GM19328 (cell line): ENCODE measurements at regions not wholly inside any gene's neighbourhood (a gene's known extent, or its start where the extent isn't known, plus 50 kb on each side); places are given as distances from the start of the nearest gene placed in this dataset.
A peak's percentile ranks its signal among the peaks of the same experiment; 100 is the strongest.

ENCODE experiments used
- ATAC-seq: cut with Tn5 transposase; IDR thresholded peaks from one replicate; pipeline ENCODE4 v1.9.1; 2021; ENCODE audit warnings: mild to moderate bottlenecking, moderate library complexity; ENCODE audit not compliant: unreplicated experiment

DNA sequence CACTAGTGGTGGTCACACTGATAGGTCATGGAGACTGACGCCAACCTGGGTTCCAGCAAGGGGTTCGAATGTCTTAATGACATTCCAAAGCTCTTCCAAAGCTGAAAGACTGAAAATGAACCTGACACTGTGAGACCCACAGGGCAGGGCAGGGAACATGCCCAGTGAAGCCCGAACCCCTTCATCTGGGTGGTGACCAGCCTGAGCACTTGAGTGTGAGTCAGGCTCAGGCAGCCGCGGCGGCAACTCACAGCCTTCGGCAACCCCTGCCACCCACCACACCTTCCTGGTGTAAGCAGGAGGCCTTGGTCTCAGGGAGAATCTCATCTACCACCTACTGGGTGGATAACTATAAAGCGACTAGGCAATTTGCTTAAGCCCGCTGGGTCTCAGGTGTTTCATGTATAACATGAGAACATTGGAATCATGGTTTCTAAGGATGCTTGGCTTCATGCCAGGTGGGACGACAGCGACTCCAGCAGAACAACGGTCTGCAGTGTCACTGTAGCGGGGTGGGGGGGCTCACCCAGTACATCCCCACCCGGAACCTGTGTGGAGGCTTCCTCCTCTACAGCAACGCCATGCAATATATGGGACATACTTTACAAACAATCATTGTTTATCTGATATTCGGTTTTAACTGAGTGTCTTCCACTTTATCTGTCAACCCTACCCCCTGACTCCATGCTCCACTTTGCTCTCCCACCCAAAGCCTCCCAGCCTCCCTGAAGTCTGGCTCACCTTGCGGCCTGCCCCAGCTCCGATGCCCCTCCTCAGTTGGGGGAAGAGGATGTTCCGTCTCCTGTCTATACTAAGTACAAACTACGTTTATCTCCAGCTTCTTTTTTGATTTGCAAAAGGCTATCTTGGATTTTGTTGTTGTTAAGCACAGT lies 125.0 kb upstream of the MEF2A start:
- ATAC-seq: no peak

DNA sequence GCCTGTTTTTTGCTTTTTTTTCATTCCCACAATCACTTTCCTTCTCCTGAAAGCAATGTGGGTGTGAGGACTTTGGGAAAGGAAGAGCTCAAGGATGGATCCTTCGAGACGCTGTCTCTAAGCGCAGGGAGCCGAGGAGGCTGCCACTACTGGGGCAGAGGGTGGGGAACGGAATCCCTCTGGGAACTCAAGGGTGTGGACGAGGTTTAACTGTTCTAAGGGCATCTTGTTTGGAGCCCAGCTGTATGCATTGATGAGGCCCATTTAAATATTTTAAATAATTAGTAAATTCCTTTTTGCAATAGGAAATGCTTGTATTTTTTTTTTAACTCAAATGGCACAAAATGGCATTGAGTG lies 124.4 kb upstream of the MEF2A start:
- ATAC-seq: no peak

DNA sequence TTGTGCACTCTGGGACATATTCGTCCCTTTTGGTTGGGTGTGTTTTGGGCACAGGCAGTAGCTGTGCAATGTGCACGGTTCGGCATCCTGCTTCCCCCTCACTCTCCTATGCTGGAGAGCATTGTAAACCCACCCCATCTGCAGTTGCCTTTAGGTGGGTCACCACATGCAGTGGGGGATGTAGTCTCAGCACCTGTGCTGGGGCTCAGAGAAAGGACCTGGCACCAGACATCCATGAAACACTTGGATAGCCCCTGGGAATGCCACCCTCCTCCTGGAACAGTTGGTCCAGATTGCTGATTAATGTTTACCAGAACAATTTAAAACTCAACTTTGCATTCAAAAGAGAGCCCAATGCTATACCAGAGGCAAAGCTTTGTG lies 123.9 kb upstream of the MEF2A start:
- no peak for ATAC-seq

DNA sequence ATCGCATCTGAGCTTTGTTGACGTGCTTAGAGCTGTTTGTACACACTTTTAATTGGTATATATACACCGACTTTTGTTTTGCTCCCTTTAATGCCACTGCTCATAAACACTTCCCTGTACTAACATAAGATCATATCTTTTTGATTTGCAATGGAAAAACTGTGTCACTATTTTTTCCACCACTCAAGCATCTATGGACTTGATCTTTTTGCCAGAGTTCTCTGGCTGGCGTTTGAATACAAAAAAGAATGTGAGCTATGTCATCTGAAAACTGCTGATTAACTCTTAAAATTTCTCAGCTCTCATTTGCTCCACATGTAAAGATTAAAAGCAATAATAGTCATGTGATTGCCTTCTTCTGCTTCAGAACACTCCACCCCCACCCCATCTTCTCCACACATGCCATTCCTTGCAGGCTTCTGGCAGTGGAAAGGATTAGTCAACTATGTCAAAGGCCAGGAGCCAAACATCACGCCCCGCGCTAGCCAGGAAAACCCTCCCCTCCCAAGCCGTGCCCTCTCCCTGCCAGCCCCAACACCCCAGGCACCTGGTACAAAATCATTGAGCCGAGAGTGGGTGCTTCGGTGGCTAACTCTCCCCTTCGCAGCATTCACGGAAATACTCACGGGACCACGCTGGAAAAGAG lies 123.4 kb upstream of the MEF2A start:
- no peak for ATAC-seq

DNA sequence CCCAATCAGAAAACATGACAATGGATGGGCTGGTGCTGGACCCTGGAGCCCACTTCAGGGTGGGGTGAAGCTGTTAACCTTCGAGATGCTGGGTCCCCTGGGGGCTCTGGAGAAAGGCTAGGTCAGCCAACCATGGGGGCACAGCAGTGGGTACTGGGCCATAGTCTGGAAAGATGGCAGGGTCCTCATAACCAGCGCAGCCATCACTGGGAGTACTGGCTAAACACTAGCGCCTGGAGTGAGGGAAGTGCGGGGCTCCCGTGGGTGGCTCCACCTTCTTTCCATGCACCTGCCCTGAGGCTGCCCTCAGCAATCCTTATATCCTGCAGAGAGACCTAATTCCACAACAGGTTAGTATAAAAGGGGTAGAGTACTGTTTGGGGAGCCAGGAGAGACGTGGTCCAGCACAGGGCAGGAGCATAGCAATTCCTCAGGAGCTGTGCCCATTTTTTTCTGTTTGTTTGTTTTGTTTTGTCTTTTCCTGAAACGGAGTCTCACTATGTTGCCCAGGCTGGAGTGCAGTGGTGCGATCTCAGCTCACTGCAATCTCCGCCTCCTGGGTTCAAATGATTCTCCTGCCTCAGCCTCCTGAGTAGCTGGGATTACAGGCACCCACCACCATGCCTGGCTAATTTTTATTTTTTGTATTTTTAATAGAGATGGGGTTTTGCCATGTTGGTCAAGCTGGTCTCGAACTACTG lies 122.6 kb upstream of the MEF2A start:
- ATAC-seq: no peak

DNA sequence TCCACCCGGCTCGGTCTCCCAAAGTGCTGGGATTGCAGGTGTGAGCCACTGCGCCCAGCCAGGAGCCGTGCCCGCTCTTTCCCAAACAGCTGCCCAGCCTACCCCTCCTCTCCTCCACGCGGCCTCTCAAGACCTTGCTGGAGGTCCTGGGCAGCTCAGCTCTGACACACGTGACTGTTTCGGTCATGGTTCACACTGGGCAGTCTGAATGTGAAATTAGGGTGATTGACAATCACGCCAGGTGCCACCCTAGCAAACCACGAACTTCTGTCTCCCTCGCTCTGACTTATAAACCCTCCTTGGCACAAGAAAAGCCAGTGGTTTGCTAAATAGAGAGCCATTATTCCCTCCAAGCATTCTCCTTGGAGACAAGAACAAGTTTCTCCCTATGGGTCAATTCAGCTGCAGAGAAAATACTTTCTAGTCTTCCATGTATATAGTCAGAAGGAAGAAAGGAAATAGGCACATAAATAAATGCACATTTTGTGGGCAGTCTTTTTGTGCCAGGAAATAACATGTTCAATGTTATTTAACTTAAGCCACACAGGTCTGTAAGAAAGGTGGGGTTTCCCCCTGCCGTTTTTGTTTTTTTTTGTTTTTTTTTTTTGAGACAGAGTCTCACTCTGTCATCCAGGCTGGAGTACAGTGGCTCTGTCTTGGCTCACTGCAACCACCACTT lies 121.9 kb upstream of the MEF2A start:
- no peak for ATAC-seq

DNA sequence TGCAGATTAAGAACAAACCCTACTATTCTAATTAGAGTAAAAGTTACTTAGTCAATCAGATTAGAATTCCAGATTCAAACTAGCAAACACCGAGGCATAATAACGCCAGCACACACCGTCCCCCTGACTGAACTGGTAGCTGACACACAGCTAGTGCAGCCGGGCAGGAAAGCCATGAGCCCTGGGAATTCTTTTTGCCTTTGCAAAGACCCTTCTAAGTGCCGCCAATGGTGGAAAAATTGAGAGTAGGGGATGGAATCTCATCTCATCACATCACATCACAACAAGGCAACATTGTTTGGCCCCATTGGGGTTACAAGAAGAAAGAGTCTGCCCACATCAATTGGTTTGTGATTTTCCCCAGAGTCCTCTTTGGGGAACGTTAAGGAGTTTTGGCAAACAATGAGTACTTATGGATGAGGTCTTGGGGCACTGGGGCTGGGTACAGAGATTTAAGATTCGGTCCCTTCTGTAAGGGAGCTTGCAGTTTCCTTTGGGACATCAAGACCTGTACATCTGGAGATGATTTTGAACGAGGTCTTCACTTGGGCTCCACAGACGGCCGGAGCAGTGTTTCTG lies 120.4 kb upstream of the MEF2A start:
- no peak for ATAC-seq

DNA sequence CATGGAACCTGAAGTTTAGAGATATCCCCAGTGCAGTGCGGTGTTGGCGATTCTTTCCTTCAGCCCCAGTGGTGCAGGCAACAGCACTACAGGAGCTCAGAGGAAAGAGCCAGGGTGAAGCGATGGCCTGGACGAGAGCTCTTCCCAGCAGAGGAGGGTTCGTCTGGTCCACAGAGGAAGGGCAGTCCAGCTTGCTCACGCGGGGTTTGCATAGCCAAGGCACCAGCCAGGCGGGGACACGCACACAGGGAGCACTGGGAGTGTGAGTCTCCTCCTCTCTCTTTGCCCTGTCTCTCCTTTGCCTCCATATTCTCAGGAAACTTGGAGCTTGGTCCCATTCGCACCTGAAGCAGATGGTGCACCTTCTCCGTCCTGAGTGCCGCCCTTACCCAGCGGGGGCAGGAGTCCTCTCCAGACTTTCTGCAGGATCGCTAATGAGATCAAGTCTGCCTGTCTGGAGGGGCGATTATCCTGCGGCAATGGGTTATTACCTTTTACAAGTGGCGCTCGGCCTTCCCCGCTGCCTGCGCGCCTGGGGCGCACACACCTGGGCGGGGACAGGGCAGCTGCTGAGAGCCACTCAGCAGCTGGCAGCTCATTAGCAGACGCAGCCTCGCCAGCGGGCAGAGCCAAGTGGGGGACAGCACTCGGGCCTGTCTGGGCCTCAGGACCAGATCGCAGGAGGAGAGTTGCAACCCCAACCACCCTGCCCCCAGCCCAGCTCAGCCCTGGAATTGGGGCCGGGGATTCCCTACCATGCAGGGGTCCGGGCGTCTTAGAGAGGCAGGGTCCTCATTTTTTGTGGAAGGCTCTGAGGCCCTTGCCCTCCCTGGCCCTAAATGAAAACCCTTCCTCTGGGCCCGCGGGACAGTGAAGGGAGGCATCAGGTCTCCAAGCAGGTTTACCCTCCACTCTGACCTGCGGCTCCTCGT lies 119.0 kb upstream of the MEF2A start:
- ATAC-seq: no peak

DNA sequence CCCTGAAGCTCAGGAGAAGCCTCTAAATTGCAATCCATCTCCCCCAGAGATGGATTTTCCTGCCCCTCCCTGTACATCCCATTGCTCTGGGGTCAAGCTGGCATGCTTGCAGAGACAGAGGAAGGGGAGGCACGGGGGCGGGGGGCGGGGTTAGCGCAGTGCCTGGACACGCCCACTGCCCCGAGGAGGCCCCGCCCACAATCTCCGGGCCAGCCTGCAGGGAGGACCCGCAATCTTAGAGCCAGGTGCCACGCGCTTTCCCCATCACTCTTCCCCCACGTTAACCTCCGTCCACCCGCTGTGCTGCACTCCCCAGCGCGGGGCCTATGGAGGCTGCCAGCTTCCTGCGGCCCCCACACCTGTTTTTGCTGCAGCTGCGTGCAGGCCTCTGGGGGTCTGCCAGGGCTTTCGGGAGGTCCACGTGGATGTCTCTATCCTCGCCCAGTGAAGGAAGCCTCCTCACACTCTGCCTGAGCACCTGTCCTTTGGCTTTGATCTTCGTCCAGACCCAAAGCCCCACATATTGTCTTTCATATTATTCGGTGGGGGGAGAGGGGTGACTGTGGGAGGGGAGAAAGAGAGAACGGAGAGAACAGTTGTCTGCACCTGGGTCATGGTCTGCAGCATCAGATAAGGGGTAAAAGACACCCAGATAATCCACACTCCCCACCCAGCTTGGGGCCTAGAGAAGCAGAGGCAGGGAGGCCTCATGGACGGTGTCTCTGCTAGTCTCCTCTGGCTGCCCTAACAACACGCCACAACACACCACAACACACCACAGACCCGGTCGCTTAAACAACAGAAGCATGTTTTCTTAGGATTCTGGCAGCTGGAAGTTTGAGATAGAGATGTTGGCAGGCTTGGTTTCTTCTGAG lies 118.0 kb upstream of the MEF2A start:
- ATAC-seq: no peak

DNA sequence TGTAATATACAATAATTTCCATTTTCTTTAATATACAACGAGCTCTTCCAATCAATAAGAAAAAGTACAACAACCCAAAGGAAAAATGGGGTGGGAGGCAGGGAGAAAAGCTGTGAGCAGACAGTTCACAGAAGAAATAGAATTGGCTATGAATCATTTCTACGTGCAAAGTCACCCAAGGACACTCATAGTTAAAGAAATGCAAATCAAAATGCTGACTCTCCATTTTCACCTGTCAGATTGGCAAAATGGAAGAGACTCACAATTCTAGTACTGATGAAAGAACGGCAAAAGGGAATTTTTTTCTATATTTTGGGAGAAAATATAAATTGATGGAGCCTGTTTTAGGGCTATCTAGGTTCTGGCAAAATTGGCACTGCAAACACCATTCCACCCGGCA lies 116.3 kb upstream of the MEF2A start:
- no peak for ATAC-seq

DNA sequence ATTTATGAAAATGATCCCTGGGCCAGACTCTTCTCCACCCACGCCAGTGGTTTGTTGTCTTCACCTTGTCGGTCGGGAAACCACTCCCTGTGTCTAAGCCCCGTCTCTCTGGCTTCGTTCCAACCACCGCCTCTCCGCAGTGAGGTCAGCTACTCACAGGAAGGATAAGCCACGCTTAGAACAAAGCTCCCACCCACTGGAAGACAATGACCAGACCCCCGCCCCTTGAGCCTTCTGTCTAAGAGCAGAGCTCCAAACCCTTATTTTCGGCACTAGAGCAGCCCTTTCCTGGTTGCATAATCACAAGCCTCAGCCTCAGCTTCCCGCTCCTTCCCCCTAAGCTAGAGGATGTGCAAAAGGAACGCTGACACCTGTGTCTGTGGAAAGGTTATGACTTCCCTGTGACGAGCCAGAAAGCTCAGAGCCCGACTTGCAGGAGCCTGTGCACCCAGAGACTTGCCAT lies 114.9 kb upstream of the MEF2A start:
- ATAC-seq: peak; percentile 53

DNA sequence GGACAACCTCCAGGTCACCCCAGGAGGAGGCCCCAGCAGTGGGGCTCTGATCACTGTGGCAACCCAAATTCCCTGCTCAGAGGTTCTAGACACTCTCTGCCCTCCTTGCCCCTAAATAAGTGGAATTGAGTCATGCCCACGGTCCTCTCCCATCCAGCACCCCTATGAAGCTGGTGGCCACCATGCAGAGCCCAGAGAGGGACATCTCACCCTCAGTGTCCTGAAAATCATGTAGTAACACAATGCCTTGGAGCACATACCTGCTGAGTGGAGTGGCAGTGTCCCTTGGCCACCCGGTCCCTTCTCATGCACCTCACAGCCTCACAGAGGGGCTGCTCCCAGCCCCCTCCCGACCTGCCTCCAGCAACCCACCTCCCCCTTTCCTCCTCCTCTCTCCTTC lies 114.3 kb upstream of the MEF2A start:
- ATAC-seq: no peak

DNA sequence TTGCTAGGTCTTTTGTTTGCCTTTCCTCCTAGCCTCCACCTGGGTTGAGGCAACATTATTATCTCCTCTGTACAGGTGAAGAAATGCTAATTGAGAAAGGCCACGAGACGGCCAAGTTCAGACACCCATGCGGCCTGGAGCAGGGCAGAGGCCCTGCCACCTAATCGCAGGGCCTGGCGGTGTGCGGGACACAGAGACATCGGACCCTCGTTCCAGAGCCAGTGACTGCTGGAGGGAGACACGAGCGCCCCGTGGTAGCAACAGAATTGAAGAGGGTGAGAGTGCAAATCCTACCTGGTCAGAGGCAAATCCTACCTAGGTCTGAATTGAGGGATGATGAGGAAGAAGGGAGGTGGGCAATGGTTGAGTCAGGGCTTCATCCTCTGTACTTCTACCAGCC lies 113.8 kb upstream of the MEF2A start:
- no peak for ATAC-seq

DNA sequence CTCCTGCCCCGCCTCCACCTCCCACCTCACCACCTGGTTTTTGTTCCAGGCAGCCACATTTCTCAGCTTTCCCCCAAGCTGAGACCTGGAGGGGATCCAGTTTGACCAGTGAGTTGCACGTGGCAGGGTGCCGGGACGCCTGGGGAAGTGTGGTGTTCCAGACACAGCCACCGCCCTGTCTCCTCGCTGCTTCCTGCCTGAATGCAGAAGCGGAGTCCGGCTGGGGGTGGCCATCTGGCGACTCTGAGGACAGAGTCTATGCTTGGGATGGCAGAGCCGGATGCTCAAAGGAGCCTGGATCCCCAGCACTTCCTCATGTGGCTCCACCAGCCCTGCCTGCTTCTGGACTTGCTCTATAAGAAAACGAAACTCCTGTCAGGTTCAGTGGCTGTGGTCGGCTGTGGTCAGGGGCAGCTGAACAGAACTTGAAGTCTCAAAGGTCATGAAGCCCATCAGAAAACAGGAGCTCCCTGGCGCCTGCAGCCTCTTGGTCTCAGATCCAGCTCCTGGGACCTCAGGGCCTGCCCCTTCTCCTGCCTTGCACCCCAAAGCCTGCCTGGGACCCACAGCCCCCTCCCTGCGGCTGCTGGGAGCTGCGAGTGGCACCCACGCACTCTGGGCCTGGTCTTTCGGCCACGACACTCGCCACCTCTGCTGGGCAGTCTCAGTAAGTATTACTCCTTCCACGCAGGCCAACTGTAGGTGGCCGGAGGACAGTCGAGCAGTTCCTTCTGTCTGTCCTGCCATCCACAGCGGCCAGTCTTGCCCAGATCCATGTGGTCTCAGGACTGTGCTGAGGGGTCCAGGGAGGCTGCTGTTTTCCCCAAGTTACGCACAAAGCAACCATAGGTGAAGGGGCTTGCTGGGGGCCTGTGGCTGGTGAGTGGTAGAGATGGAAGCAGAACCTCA lies 112.8 kb upstream of the MEF2A start:
- ATAC-seq: peak; percentile 63

DNA sequence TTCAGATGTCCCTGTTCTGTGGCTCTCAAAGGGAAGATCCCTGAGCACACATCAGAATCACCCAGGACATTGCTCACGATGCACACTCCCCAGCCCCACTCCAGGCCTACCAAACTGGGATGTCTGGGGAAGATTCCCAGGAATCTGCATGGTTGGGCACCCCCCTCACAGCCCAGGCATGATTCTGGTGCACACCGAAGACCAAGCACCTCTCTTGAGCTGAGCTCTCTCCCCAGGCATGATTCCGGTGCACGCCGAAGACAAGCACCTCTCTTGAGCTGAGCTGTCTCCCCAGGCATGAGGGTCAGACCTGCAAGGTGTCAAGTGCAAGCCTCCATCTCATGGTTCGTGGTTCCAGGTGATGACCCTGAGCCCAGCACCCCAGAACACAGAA lies 112.2 kb upstream of the MEF2A start:
- no peak for ATAC-seq

DNA sequence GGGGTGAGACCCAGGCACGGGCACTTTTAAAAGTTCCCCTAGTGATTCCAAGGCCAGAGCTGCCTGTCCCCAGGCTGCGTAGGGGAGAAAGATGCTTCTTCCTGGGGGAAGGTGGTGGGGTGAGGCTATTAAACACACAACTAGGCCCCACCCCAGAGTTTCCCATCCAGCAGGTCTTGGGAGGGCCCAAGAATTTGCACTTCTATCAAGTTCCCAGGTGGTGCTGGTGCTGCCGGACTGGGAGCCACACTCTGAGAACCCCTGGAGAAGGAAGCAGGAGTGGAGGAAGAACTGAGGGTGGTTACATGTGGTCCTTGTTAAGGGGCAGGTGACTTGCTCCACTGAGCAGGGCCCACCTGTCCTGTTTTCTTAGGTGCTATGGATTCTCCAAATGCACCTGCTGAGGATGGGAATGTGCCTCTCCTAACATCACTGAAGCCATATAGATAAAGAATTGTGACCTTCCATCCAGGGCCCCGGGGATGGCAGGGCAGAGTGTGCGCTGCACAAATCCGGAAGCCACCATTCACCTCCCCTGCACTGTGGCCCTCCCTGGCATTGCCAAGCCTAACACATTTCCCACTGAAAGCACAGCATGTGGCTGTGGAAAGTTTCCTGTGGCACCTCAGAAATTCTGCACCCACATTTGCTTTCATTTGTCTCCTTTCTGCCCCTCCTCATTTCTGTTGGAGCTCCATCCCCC lies 111.5 kb upstream of the MEF2A start:
- no peak for ATAC-seq
